Stimulated activated CD4-positive, alpha-beta T cell treated with anti-CD3 and anti-CD28 coated beads, Interleukin-1b, Interleukin-23, amount 100 ng/mL, for 1 hour (primary cell): ENCODE measurements at regions not wholly inside any gene's neighbourhood (a gene's known extent, or its start where the extent isn't known, plus 50 kb on each side); places are given as distances from the start of the nearest gene placed in this dataset.
"Not testable (repeated sequence)": the region's sequence is repeated elsewhere in the genome, so short reads cannot be mapped to it uniquely, and the experiment has no call there.

Experiments
- DNase-seq, 2 donors: peaks; one replicate each; pipeline ENCODE4 v3.0.0-alpha.2; 2020; ENCODE audit warnings: low read depth in 2 of 2

- DNase-seq = no peak
Observed at GRCh38 chr2:234802071-234802844, 149.6 kb upstream of the SH3BP4 start.

DNA sequence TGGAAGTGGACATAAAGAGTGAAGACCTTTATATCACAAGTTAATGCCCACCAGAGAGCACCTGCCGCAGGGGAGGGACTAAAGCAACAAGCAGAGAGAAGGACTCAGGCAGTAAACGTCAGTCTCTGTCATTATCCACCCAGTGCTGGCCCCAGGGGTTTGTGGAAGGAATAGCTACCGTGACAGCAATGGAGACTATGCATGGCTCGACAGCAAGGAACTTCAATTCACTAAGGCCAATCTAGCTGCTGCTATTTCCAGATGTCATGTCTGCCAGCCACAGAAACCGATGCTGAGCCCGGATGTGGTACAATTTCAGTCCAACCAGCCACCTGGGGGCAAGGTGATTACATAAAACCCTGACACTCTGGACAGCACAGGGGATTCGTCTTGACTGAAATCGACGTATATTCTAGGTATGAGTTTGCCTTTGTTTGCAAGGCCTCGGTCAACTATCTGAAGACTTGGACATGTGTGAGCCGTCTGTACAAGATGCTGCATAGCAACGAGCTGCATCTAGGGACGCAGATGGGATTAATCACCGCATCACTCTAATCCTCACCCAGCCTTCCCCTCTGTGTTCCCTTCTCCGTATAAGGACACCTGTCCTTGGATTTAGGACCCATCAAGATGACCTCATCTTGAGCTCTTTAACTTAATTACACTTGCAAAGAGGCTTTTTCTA lies 154.1 kb upstream of the SH3BP4 start:
- DNase-seq = no peak

DNA sequence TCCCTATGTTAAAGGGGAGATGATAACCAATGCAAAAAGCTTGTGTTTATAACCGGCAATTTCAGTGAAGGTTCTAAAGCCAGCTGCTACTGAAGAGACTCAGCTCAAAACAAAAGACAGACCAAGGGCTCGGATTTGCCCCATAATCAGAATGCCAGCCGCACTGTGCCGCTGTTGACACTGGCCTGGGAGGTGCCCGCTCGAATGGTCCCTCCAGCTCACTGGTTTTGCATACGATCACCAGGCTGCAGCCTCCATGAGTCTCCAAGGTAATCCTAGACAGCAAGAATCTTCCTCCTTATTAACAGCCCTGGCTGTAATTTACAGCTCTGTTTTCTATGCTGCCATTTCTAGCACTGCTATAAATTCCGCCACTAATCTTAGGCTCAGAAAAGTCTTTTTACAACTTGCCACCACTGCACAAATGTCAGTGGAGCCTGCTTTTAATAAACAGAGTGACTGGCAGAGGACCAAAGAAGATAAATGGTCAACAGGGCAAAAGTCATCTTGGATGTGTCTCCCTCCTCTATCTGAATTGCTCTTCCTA lies 155.7 kb upstream of the SH3BP4 start:
- DNase-seq = no peak

- DNase-seq = no peak
Observed at GRCh38 chr2:234795272-234795920, 156.4 kb upstream of the SH3BP4 start.

DNA sequence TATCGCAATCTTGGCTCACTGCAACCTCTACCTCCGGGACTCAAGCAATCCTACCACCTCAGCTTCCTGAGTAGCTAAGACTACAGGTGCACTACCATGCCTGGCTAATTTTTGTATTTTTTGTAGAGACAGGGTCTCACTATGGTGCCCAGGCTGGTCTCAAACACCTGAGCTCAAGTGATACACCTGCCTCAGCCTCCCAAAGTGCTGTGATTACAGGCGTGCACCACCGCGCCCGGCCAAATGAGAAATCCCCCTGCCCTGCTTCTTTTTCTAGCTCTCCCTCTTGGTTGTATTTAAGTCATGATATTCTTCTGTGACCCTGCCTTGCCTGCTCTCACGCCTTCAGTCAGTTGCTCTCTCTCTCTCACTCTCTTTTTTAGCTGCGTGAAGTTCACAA lies 157.0 kb upstream of the SH3BP4 start:
- no peak for DNase-seq

DNA sequence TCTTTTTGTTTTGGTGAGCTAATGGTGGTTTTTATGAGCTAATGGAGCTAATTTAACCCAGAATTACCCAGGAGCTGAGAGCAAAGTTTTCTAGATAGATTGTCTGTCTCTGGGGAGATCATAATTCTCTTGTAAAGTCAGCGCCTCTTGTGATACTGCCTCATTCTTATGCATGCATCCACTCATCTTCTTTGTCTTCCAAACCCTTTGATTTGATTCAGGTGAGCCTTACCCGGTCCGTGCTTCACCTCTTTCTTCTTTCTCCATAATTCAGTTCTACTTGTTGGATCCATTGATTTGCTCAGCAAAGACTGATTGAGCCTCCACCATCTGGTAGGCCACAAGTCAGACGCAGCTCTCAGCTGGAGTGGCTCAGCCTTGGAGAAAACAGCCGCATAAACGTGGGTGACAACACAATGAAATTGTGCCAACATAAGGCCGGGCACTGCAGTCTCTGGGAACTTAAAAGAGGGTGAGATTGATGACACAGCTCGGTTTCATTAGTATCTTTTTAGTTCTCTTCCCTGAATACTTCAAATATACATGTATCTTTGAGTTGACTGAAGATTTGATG lies 158.5 kb upstream of the SH3BP4 start:
- DNase-seq = no peak

DNA sequence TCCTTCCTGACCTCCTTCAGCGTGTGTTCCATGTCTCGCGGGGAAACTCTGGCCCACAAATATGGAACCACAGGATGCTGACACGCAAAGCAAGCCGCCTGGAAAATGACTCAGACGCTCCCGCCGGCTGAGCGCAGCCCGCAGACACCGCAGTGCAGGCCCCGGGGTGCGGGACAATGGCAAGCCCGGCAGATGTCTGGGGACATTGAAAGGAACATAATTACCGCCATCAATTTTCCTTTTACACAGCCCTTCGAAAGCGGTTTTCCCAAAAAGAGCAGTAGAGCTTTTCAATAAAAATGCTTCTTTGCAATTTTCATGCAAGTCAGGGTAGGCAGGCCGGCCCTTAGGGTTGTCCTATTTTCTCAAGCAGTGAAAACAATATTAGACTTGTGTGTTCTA lies 159.2 kb upstream of the SH3BP4 start:
- no peak for DNase-seq

GRCh38 chr2:234792096-234792495 lies 159.7 kb upstream of the SH3BP4 start:
- not testable (repeated sequence) for DNase-seq

DNA sequence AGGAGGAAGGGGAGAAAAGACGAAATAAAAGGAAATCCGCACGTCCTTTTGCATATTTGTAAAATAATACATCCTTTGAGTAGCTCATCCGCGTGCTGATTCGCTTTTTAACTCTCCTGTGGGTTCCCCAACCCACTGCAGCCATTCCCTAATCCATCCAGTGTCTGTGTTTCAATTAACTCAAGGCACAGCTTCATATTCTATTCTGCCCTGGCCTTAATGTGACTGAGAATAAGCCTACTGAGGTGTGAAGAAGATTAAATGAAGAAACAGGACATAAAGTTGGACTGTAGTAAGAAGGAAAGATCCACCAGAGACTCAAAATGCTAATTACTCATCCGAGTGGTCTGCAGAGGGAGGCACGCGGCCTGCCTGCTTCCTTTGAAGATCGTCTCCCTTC lies 161.4 kb upstream of the SH3BP4 start:
- no peak for DNase-seq

- no peak for DNase-seq
Observed at GRCh38 chr2:234789556-234790325, 162.1 kb upstream of the SH3BP4 start.

DNA sequence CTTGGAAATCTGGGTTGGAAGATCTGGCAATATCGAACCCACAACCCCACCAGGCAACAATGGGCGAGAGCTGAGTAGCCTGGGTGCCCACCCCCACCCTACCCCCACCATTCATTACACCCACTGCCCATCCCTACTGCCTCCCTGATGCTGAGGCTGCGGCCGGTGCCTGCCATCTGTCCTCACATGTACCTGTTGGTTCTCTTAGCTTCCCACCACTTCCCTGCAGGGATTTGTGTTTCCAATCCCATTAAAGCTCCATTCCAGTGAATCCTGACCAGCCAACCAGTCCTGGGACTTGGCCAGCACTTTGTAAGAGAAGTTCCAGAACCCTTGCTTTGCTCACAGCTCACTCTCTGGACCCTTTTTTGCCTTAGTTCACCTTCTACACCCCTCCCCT lies 163.0 kb upstream of the SH3BP4 start:
- DNase-seq = no peak

GRCh38 chr2:234788381-234788780 lies 163.4 kb upstream of the SH3BP4 start:
- no peak for DNase-seq

- DNase-seq = no peak
Observed at GRCh38 chr2:234787114-234787513, 164.7 kb upstream of the SH3BP4 start.

DNA sequence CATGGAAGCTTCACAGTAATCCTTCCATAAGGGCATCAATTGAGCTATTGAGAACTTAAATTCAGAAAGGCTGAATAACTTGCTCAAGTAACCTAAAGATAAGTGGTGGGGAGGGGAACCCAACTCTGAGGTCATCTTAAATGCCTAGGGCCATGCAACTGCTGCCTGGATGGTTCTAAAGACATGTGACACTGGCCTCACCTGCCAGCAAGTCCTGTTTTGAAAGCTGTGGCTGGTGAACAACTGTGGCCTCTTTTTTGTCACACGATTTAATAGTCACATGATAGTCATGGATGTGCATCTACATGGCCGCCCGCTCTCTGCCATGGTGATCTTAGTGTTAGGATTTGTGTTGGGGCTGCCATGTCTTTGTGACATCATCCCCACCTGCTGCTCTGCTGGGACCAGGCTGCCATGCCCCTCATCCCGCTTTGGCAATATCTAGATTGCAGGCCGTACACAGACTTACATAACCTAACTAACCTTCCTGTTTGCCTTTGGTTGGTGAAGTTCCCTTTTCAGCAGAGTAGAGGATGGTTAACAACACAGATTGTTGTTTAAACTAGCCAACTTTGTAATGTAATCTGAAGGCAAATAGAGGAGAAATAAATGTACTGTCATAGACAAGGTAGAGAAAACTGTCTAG lies 177.9 kb upstream of the SH3BP4 start:
- no peak for DNase-seq

- DNase-seq = no peak
Observed at GRCh38 chr2:234773129-234773528, 178.7 kb upstream of the SH3BP4 start.

DNA sequence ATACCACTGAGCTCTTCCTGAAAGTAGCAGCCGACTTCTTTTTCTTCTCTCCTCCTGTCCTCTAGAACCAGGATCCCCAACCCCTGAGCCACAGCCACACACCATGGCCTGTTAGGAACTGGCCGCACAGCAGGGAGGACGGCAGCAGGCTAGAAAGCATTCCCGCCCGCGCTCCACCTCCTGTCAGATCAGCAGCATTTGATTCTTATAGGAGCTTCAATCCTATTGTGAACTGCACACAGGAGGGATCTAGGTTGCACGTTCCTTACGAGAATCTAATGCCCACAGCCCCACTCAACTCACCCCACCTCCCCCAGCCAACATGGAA lies 179.1 kb upstream of the SH3BP4 start:
- no peak for DNase-seq

DNA sequence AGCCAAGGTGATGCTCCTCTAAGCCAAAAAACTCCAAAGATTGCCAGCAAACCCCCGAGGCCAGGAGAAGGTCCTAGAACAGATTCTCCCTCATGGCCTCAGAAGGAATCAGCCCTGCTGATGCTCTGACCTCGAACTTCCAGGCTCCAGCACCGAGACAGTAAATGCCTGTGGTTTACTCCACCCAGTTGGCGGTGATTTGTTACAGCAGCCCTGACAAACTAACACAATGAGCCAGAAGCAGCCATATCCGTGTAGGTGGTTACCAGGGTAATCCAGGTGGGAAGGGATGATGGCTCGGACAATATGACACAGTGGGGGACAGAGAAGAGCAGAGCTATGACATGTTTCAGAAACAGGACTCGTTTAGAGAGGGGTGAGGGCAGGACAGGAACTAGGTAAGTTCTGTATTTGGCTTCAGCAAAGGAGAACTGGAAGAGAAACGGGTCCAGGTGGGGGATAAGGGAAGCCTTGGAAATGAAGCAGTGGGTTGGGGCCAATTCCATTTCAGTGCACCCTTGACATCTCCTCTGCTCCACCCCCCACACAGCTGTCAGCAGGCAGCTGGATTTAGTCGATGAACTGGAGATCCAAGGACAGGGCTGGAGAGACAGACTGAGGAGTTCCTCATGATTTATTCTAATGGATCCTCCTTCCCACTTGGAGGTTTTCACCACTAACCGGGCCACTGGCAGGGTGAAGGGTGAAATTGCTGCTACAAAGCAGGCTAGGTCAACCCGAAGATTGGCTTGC lies 179.7 kb upstream of the SH3BP4 start:
- no peak for DNase-seq

DNA sequence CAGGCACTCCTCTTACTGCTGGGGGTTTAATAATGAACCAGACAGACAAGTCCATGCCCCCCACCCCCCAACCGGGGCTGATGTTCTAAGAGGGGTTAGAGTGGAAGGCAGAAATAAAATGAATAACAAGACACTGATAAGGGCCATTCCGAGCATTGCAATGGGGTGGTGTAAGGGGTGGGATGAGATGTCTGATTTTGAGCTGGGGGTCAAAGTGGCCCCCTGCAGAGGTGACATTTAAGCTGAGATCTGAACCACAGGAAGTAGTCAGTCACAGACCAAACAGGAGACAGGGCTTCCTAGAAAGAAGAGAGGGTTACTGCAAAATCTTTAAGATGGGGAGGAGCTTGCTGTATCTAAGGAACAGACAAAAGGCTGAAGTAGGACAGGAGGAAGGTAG lies 180.6 kb upstream of the SH3BP4 start:
- DNase-seq = no peak

DNA sequence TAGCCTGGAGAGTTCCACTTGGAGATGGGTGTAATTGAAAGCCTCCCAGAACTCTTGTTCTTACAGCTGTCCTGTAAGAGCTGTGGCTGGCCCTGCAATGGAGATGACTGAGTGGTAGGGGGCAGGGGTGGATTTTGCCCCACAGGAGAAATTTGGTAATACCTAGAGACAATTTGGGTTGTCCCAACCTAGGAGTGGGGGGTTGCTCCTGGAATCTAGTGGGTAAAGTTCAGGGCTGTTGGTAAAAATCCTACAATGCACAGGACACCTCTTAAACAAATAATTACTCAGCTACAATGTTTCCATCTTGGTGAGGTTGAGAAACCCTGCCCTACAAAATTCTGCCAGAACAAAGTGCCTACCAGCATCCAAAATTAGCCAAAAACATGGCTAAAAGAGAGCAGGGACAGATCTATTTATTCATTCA lies 181.1 kb upstream of the SH3BP4 start:
- DNase-seq = no peak

GRCh38 chr2:234770031-234770506 lies 181.7 kb upstream of the SH3BP4 start:
- no peak for DNase-seq
